CD8-positive, alpha-beta memory T cell (primary cell): ENCODE measurements at regions not wholly inside any gene's neighbourhood (a gene's known extent, or its start where the extent isn't known, plus 50 kb on each side); places are given as distances from the start of the nearest gene placed in this dataset.

ENCODE experiments used
- CTCF ChIA-PET: fragments of 350-600 bp; sonication (Branson Sonifier 250); formaldehyde crosslinking; loops from one replicate; lab custom pipeline; 2021; ENCODE audit warnings: antibody characterized with exemption; lab: Charles Lee
- POLR2A ChIA-PET: fragments of 350-600 bp; sonication (Branson Sonifier 250); formaldehyde crosslinking; loops from one replicate; lab custom pipeline; 2021; ENCODE audit warnings: antibody characterized with exemption; lab: Charles Lee
- DNase-seq, 5 donors: peaks; one replicate each; pipeline versions ENCODE4 v3.0.0 to v3.0.0-alpha.2; 2020 to 2022; ENCODE audit warnings: mixed read lengths in 1 of 5
- H3K27ac ChIP-seq: one replicate; pipeline ENCODE4 v1.7.0; 2013; ENCODE audit warnings: low read depth, mild to moderate bottlenecking, low read length, moderate library complexity
- H3K27me3 ChIP-seq: 2 replicates; pipeline ENCODE4 v1.7.0; 2013; ENCODE audit warnings: low read length, mild to moderate bottlenecking; ENCODE audit not compliant: insufficient read depth, poor library complexity, severe bottlenecking
- H3K36me3 ChIP-seq: 2 replicates; pipeline ENCODE4 v1.7.0; 2013; ENCODE audit warnings: mild to moderate bottlenecking, low read length, moderate library complexity; ENCODE audit not compliant: insufficient read depth
- H3K4me1 ChIP-seq: 2 replicates; pipeline ENCODE4 v1.7.0; 2013; ENCODE audit warnings: mild to moderate bottlenecking, low read length, moderate library complexity; ENCODE audit not compliant: insufficient read depth
- H3K4me3 ChIP-seq: 2 replicates; pipeline ENCODE4 v1.7.0; 2013; ENCODE audit warnings: mild to moderate bottlenecking, low read length
- H3K9me3 ChIP-seq: 2 replicates; pipeline ENCODE4 v1.7.0; 2013; ENCODE audit warnings: mild to moderate bottlenecking, low read length
- H3K27ac Mint-ChIP-seq, 8 donors: one replicate each; pipeline ENCODE4 v1.8.0; 2020 to 2021; ENCODE audit warnings: mixed read lengths in 8 of 8, mild to moderate bottlenecking in 6 of 8, inconsistent platforms in 3 of 8, moderate library complexity in 3 of 8
- H3K27me3 Mint-ChIP-seq, 2 donors: one replicate each; pipeline ENCODE4 v1.8.0; 2020 to 2021; ENCODE audit warnings: mixed read lengths in 2 of 2, mild to moderate bottlenecking in 1 of 2, moderate library complexity in 1 of 2
- H3K36me3 Mint-ChIP-seq, 3 donors: one replicate each; pipeline ENCODE4 v1.8.0; 2020 to 2021; ENCODE audit warnings: mixed read lengths in 3 of 3, inconsistent platforms in 1 of 3, mild to moderate bottlenecking in 1 of 3
- H3K4me1 Mint-ChIP-seq, 3 donors: one replicate each; pipeline ENCODE4 v1.8.0; 2020 to 2021; ENCODE audit warnings: mixed read lengths in 3 of 3, inconsistent platforms in 1 of 3, mild to moderate bottlenecking in 1 of 3
- H3K4me3 Mint-ChIP-seq, 7 donors: one replicate each; pipeline ENCODE4 v1.8.0; 2020 to 2021; ENCODE audit warnings: mixed read lengths in 7 of 7, mild to moderate bottlenecking in 6 of 7, moderate library complexity in 4 of 7, inconsistent platforms in 2 of 7
- H3K9me3 Mint-ChIP-seq, 5 donors: one replicate each; pipeline ENCODE4 v1.8.0; 2020 to 2022; ENCODE audit warnings: mixed read lengths in 5 of 5, mild to moderate bottlenecking in 3 of 5, moderate library complexity in 2 of 5, inconsistent platforms in 1 of 5

DNA sequence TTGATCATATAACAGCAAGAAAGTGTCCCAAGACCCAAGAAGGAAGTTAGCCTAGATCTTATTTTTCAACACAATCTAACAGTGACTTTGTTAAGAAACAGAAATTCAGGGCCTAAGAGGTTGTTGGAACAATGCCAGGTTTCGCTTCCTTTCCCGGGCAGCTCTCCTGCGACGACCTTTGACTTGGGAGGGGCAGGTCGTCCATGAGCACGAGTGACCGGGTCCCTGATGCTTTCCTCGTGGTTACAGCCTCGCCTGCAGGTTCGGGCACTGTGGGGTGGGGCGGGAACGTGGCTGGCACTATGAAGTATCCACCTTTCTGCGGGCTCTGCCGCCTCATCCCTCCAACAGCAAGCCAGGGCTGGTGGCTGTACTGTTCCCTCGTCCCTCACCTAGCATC lies 90.1 kb upstream of the RGMA start:
- Histone ChIP-seq H3K27me3 (no peaks in the 10 kb centered on the region), H3K4me1 (no peaks in the 10 kb centered on the region), H3K36me3 (no peaks in the 10 kb centered on the region), H3K4me3 (no peak overlapping the region), H3K9me3 (no peaks in the 10 kb centered on the region), H3K27ac (no peak overlapping the region)
- Mint-ChIP-seq H3K4me3 (no peak overlapping the region), H3K4me1 (peaks cover 0 to 5% (median 0%) of the 10 kb centered on the region in 3 donors), H3K9me3 (peaks cover 0 to 5% (median 2%) of the 10 kb centered on the region in 5 donors), H3K36me3 (peaks cover 0 to 11% (median 0%) of the 10 kb centered on the region in 3 donors), H3K27ac (no peak overlapping the region), H3K27me3 (peaks cover 19 to 21% of the 10 kb centered on the region in 2 donors)
- CTCF ChIA-PET: interaction anchor here (1.4 kb wide), 1 partner anchor 21 kb away, joined by 3 read pairs; no protein-coding TSS in a partner anchor
- POLR2A ChIA-PET: no interaction called here
- DNase-seq: no peak

DNA sequence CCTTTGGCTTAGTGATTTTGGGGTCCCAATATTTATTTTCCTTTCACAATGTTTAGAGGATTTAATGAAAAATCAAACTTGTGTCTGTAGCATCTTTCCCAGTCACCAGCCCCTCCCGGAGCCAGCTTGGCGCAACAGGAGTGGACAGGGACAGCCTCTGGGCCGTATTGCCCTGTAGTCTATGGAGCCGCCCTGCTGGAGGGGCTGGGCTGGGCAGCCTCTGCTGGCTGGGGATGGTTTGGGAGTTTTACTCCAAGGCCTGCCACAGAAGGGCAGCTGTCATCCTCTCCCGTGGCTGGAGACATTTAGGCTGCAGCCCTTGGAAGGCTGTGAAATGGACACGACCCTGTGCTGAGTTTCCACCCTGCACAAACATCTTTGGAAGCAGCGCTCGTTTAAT lies 89.4 kb upstream of the RGMA start:
- POLR2A ChIA-PET: no interaction called here
- H3K27me3 Mint-ChIP-seq: peaks cover 19 to 23% of the 10 kb centered on the region in 2 donors
- H3K9me3 Mint-ChIP-seq: peaks cover 0 to 5% (median 2%) of the 10 kb centered on the region in 5 donors
- H3K27ac Mint-ChIP-seq: no peak overlapping the region
- H3K4me1 ChIP-seq: no peaks in the 10 kb centered on the region
- DNase-seq: no peak
- peaks cover 0 to 15% (median 0%) of the 10 kb centered on the region in 3 donors for H3K36me3 Mint-ChIP-seq
- no peaks in the 10 kb centered on the region for H3K9me3 ChIP-seq
- no peaks in the 10 kb centered on the region for H3K27me3 ChIP-seq
- H3K36me3 ChIP-seq: no peaks in the 10 kb centered on the region
- peaks cover 0 to 5% (median 0%) of the 10 kb centered on the region in 3 donors for H3K4me1 Mint-ChIP-seq
- no peak overlapping the region for H3K4me3 ChIP-seq
- H3K4me3 Mint-ChIP-seq: no peak overlapping the region
- H3K27ac ChIP-seq: no peak overlapping the region
- CTCF ChIA-PET: interaction anchor here (1.4 kb wide), 1 partner anchor 22 kb away, joined by 3 read pairs; no protein-coding TSS in a partner anchor

DNA sequence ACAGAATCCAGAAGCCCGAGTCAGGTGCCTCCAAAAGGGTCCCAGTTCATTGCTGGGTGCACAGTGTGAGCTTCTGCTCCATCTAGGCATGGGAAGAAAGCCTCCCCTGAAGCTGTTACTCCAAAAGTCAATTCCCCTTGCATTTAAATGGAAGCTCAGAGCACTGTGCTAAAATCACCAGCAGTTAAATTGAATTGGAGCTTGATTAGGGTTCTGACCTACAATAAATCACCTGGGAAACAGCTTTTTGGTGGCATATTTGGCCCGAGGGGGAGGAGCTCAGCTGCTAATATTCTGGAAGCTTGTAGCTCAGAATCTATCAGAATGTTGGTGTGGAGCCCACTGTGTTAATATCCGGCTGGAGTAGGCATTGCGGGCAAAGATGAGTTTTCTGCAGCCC lies 87.1 kb upstream of the RGMA start:
- Histone ChIP-seq H3K4me1 (no peaks in the 10 kb centered on the region), H3K36me3 (no peaks in the 10 kb centered on the region), H3K9me3 (no peaks in the 10 kb centered on the region), H3K27me3 (peaks cover 1% of the 10 kb centered on the region), H3K4me3 (no peak overlapping the region), H3K27ac (no peak overlapping the region)
- peaks cover 0 to 5% (median 0%) of the 10 kb centered on the region in 3 donors for H3K4me1 Mint-ChIP-seq
- ChIA-PET POLR2A (no interaction called here), CTCF (no interaction called here)
- peaks cover 0 to 10% (median 7%) of the 10 kb centered on the region in 5 donors for H3K9me3 Mint-ChIP-seq
- H3K27me3 Mint-ChIP-seq: peaks cover 23 to 40% of the 10 kb centered on the region in 2 donors
- no peak overlapping the region for H3K4me3 Mint-ChIP-seq
- peaks cover 0 to 28% (median 0%) of the 10 kb centered on the region in 3 donors for H3K36me3 Mint-ChIP-seq
- no peak overlapping the region for H3K27ac Mint-ChIP-seq
- no peak for DNase-seq

DNA sequence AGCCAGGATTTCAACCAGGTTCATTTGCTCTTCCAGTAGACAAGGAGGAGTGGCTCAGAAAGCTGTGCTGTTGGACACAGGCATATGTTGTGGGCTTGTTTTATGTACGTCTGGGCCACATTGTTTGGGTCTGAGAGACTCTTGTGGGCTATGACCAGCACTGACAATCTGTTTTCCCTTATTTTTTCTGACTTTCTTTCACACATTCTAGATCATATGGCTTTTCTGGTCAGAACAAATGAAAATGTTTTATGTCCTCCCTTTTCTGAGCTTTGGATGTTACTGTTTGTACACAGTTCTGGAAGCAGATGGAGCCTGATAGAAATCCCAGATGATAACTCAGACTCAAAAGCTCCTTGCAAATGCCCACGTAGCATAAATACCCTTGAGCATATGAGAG lies 85.8 kb upstream of the RGMA start:
- CTCF ChIA-PET: no interaction called here
- POLR2A ChIA-PET: no interaction called here

DNA sequence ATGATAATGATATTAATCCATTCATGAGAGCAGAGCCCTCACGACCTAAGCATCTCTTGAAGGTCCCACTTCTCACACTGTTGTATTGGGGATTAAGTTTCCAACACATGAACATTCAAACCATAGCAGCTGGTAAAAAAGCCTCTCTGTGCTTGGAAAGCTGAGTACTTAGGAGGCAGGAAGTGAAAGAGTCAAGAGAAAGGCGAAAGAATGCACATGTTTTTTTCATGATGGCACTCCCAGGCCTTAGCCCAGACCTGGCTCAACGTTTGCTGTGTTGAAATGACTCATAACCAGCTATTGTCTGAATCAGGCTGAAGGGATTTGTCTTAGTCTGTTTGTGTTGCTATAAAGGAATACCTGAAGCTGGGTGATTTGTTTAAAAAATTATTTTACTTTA lies 84.4 kb upstream of the RGMA start:
- Histone ChIP-seq H3K4me1 (no peaks in the 10 kb centered on the region), H3K4me3 (no peak overlapping the region), H3K9me3 (no peaks in the 10 kb centered on the region), H3K27me3 (peaks cover 12% of the 10 kb centered on the region), H3K27ac (no peak overlapping the region), H3K36me3 (no peaks in the 10 kb centered on the region)
- ChIA-PET POLR2A (no interaction called here), CTCF (no interaction called here)
- DNase-seq: no peak
- no peak overlapping the region for H3K27ac Mint-ChIP-seq
- H3K36me3 Mint-ChIP-seq: peaks cover 0 to 28% (median 0%) of the 10 kb centered on the region in 3 donors
- H3K4me3 Mint-ChIP-seq: no peak overlapping the region
- peaks cover 31 to 63% of the 10 kb centered on the region in 2 donors for H3K27me3 Mint-ChIP-seq
- peaks cover 0 to under 1% (median 0%) of the 10 kb centered on the region in 3 donors for H3K4me1 Mint-ChIP-seq
- H3K9me3 Mint-ChIP-seq: peaks cover 0 to 10% (median 7%) of the 10 kb centered on the region in 5 donors

More for the DNA sequence above, 85.8 kb upstream of the RGMA start:
- Histone ChIP-seq H3K27ac (no peak overlapping the region), H3K27me3 (peaks cover 12% of the 10 kb centered on the region), H3K36me3 (no peaks in the 10 kb centered on the region), H3K4me3 (no peak overlapping the region), H3K9me3 (no peaks in the 10 kb centered on the region), H3K4me1 (no peaks in the 10 kb centered on the region)
- no peak for DNase-seq
- Mint-ChIP-seq H3K4me1 (peaks cover 0 to 5% (median 0%) of the 10 kb centered on the region in 3 donors), H3K4me3 (no peak overlapping the region), H3K27me3 (peaks cover 32 to 50% of the 10 kb centered on the region in 2 donors), H3K36me3 (peaks cover 0 to 28% (median 0%) of the 10 kb centered on the region in 3 donors), H3K9me3 (peaks cover 0 to 10% (median 7%) of the 10 kb centered on the region in 5 donors), H3K27ac (no peak overlapping the region)

DNA sequence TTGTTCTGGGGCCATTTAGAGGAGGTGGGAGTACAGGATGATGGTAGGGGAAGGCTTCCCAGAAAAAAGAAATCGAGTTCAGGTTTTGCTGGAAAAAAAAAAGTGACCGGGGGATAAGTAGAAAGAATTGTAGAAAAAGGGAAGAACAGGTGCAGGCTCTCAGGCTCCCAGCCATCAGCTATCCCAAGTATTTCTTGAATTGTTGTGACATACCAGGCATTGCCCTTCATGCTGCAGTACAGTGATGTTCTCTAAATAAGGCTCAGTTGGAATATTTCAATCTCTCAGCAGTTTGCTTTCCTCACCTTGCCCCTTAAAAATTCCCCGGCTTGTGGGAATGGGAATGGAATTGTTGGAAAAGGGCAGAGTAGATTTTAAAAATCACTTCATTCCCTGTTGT lies 82.5 kb upstream of the RGMA start:
- peaks cover 9 to 13% (median 12%) of the 10 kb centered on the region in 3 donors for H3K4me1 Mint-ChIP-seq
- Histone ChIP-seq H3K27me3 (peaks cover 12% of the 10 kb centered on the region), H3K27ac (no peak overlapping the region), H3K9me3 (no peaks in the 10 kb centered on the region), H3K4me3 (no peak overlapping the region), H3K36me3 (no peaks in the 10 kb centered on the region), H3K4me1 (no peaks in the 10 kb centered on the region)
- peaks cover 0 to 10% (median 5%) of the 10 kb centered on the region in 5 donors for H3K9me3 Mint-ChIP-seq
- CTCF ChIA-PET: no interaction called here
- no peak for DNase-seq
- peaks cover 34 to 71% of the 10 kb centered on the region in 2 donors for H3K27me3 Mint-ChIP-seq
- H3K36me3 Mint-ChIP-seq: peaks cover 0 to 28% (median 0%) of the 10 kb centered on the region in 3 donors
- POLR2A ChIA-PET: no interaction called here
- H3K4me3 Mint-ChIP-seq: no peak overlapping the region
- H3K27ac Mint-ChIP-seq: no peak overlapping the region

DNA sequence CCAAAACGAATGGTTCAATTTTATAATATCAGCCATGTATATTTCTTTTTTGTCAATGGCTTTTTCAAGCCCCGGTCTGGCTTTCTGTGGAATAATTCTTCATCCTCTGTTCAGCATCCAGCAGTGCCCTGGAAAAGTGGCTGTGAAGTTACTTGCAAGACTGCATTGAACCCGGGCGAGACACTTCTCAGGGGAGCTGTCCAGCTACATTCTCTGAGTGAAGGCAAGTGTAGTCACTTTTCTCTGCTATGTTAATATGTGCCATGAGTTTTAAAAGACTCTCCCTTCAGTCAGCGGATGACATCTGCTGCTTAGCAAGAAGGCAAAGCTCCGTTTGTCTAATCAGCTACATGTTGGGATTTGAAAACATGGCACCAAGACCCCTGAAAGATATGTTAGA lies 81.3 kb upstream of the RGMA start:
- Histone ChIP-seq H3K4me1 (no peaks in the 10 kb centered on the region), H3K27ac (no peak overlapping the region), H3K36me3 (no peaks in the 10 kb centered on the region), H3K9me3 (no peaks in the 10 kb centered on the region), H3K4me3 (no peak overlapping the region), H3K27me3 (peaks cover 12% of the 10 kb centered on the region)
- ChIA-PET POLR2A (no interaction called here), CTCF (no interaction called here)
- H3K36me3 Mint-ChIP-seq: peaks cover 0 to 23% (median 0%) of the 10 kb centered on the region in 3 donors
- peak overlapping the region in 1 of 8 donors; percentile 22 for H3K27ac Mint-ChIP-seq
- no peak for DNase-seq
- peaks cover 30 to 67% of the 10 kb centered on the region in 2 donors for H3K27me3 Mint-ChIP-seq
- peaks cover 0 to 10% (median 4%) of the 10 kb centered on the region in 5 donors for H3K9me3 Mint-ChIP-seq
- no peak overlapping the region for H3K4me3 Mint-ChIP-seq
- peaks cover 11 to 18% (median 15%) of the 10 kb centered on the region in 3 donors for H3K4me1 Mint-ChIP-seq

DNA sequence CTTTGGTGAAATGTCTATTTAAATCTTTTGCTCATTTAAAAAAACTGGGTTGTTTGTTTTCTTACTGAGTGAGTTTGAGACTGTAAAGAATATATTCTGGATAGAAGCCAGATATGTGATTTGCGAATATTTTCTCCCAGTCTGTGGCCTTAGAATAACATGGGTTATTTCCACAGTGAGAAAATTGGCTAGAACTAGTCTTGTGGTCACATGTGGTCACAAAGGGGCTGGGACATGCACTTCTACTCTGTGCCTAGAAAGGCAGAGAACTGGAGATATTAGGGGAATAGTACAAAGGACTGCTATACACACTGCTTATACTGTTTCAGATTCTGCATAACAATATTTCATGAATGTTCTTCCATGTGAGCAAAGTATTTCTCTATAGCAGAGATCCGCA lies 79.9 kb upstream of the RGMA start:
- Mint-ChIP-seq H3K4me3 (no peak overlapping the region), H3K27me3 (peaks cover 21 to 54% of the 10 kb centered on the region in 2 donors), H3K36me3 (peaks cover 0 to 16% (median 0%) of the 10 kb centered on the region in 3 donors), H3K4me1 (peaks cover 16 to 28% (median 25%) of the 10 kb centered on the region in 3 donors), H3K27ac (no peak overlapping the region), H3K9me3 (peaks cover 0 to 8% (median 4%) of the 10 kb centered on the region in 5 donors)
- H3K4me3 ChIP-seq: no peak overlapping the region
- ChIA-PET POLR2A (no interaction called here), CTCF (no interaction called here)
- H3K9me3 ChIP-seq: no peaks in the 10 kb centered on the region
- DNase-seq: no peak
- no peaks in the 10 kb centered on the region for H3K4me1 ChIP-seq
- no peaks in the 10 kb centered on the region for H3K36me3 ChIP-seq
- H3K27ac ChIP-seq: no peak overlapping the region
- H3K27me3 ChIP-seq: peaks cover 12% of the 10 kb centered on the region
